Keratinocyte (primary cell): ENCODE measurements at regions not wholly inside any gene's neighbourhood (a gene's known extent, or its start where the extent isn't known, plus 50 kb on each side); places are given as distances from the start of the nearest gene placed in this dataset.

ENCODE experiments used
- DNase-seq: peaks from one replicate; pipeline ENCODE4 v3.0.0-alpha.2; 2011; ENCODE audit warnings: low read depth, missing footprints, low spot score
- FAIRE-seq: peaks from 2 replicates; lab custom pipeline; 2011; peaks lifted over from hg19 to GRCh38; lab: Jason Lieb, UNC
- H2AFZ ChIP-seq: 2 replicates; pipeline ENCODE4 v1.6.0; 2012; ENCODE audit warnings: low read length, control low read depth, inconsistent platforms; ENCODE audit not compliant: control insufficient read depth
- H3K27ac ChIP-seq: 2 replicates; pipeline ENCODE4 v1.5.1; 2011; ENCODE audit warnings: low read length; ENCODE audit not compliant: control insufficient read depth, insufficient read depth
- H3K27me3 ChIP-seq: 3 replicates; pipeline ENCODE4 v1.6.0; 2011; ENCODE audit warnings: low read length; ENCODE audit not compliant: control insufficient read depth, insufficient read depth; ENCODE audit errors: extremely low read depth
- H3K36me3 ChIP-seq, 2 experiments: 2 replicates in 1 of 2; 3 replicates in 1 of 2; pipeline ENCODE4 v1.5.1; 2011; ENCODE audit warnings: low read length in 2 of 2, mild to moderate bottlenecking in 1 of 2; ENCODE audit not compliant: control insufficient read depth in 2 of 2, insufficient read depth in 2 of 2; ENCODE audit errors: extremely low read depth in 1 of 2
- H3K4me1 ChIP-seq: 3 replicates; pipeline ENCODE4 v1.5.1; 2011; ENCODE audit warnings: low read length; ENCODE audit not compliant: control insufficient read depth, insufficient read depth; ENCODE audit errors: extremely low read depth
- H3K4me2 ChIP-seq: 3 replicates; pipeline ENCODE4 v1.6.0; 2011; ENCODE audit warnings: low read depth, low read length; ENCODE audit not compliant: control insufficient read depth, insufficient read depth; ENCODE audit errors: extremely low read depth
- H3K4me3 ChIP-seq, 3 experiments: fragments of 200-600 bp in 1 of 3; sonication (generic) in 1 of 3; 2 replicates in 2 of 3; 3 replicates in 1 of 3; pipeline ENCODE4 v1.5.1; 2011 to 2016; ENCODE audit warnings: low read length in 3 of 3, mild to moderate bottlenecking in 3 of 3, control low read depth in 2 of 3, inconsistent platforms in 1 of 3, low read depth in 1 of 3, mixed read lengths in 1 of 3, mixed run types in 1 of 3, moderate library complexity in 1 of 3; ENCODE audit not compliant: control insufficient read depth in 2 of 3, insufficient read depth in 2 of 3; ENCODE audit errors: extremely low read depth in 1 of 3
- H3K79me2 ChIP-seq: 2 replicates; pipeline ENCODE4 v1.6.0; 2012; ENCODE audit warnings: low read length; ENCODE audit not compliant: control insufficient read depth, insufficient read depth
- H3K9ac ChIP-seq: 3 replicates; pipeline ENCODE4 v1.6.0; 2011; ENCODE audit warnings: low read length; ENCODE audit not compliant: control insufficient read depth, insufficient read depth; ENCODE audit errors: extremely low read depth
- H3K9me1 ChIP-seq: 3 replicates; pipeline ENCODE4 v1.6.0; 2011; ENCODE audit warnings: low read length; ENCODE audit not compliant: control insufficient read depth, insufficient read depth; ENCODE audit errors: extremely low read depth
- H3K9me3 ChIP-seq: 2 replicates; pipeline ENCODE4 v1.5.1; 2012; ENCODE audit warnings: low read depth, low read length; ENCODE audit not compliant: control insufficient read depth
- H4K20me1 ChIP-seq: 3 replicates; pipeline ENCODE4 v1.6.0; 2011; ENCODE audit warnings: low read length; ENCODE audit not compliant: control insufficient read depth, insufficient read depth; ENCODE audit errors: extremely low read depth
- EZH2 ChIP-seq: IDR thresholded peaks from one replicate; pipeline ENCODE4 v1.6.1; 2012; ENCODE audit warnings: inconsistent platforms, mild to moderate bottlenecking, low read length, moderate library complexity
- dilution Hi-C: fragments of 300-500 bp; cut with MboI; formaldehyde crosslinking; loops from one replicate; pipeline ENCODE4 v1.7.0; 2020; ENCODE audit warnings: low sequenced_read_pairs; ENCODE audit not compliant: extremely low pct_ligation_motif_present
- TF ChIP-seq, protein P1 (sequence below), 3 experiments: IDR thresholded peaks in 1 of 3; conservative IDR thresholded peaks in 1 of 3; optimal IDR thresholded peaks in 1 of 3; 2 replicates in 2 of 3; 3 replicates in 1 of 3; pipeline versions ENCODE3 to v1.5.1; 2011; ENCODE audit warnings: low read length in 3 of 3, mild to moderate bottlenecking in 3 of 3, moderate library complexity in 2 of 3, control low read depth in 1 of 3, inconsistent platforms in 1 of 3; ENCODE audit not compliant: insufficient read depth in 2 of 3; ENCODE audit errors: extremely low read depth in 1 of 3

DNA sequence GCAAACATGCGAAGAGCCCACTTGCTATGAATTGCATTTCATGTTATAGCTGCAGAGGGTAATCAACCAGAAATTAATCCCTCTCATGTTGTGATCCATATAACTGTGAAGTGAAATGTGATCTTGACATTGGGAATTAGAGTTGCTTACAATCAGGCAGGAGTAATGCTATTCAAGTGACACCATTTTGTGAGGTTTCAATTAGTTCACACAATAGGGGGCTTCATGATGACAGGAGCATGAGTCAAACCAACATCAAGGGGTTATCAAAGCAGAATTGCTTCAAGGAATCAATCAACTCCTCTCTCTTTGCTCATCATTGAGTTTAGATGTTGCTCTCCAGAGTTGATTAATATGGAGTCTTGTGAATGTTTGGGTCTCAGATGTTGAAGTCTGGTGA, 1585.2 kb upstream of the TENM4 start:
- dilution Hi-C loops, result no loop called here
- Histone ChIP-seq H3K27ac (no peak overlapping the region), H3K79me2 (no peaks in the 10 kb centered on the region)

DNA sequence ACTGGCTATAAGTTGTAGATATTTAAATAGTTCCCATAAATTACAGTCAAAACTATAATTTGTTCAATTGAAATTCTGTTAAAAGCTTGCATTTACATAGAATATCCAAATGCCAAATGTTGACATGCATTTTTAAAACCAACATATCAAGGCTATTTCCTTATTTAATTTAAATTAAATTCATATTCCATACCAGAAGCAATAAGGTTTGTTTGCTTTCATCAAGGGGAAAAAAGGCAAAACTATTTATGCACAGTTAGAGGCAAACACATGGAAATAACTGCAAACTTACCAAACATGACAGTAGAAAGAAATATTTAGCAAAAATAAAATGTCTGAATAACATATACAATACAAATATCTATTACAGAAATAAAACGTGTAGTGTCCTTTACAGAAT, 1581.2 kb upstream of the TENM4 start:
- Histone ChIP-seq H3K27ac (no peak overlapping the region), H3K27me3 (no peaks in the 10 kb centered on the region), H2AFZ (no peak overlapping the region), H4K20me1 (no peaks in the 10 kb centered on the region), H3K9ac (no peak overlapping the region), H3K79me2 (no peaks in the 10 kb centered on the region), H3K9me1 (no peaks in the 10 kb centered on the region), H3K9me3 (no peaks in the 10 kb centered on the region), H3K36me3 (no peaks in the 10 kb centered on the region), H3K4me1 (no peaks in the 10 kb centered on the region), H3K4me2 (no peak overlapping the region), H3K4me3 (no peak overlapping the region)
- DNase-seq (no peak), FAIRE-seq (no peak)
- TF ChIP-seq, protein P1, sequence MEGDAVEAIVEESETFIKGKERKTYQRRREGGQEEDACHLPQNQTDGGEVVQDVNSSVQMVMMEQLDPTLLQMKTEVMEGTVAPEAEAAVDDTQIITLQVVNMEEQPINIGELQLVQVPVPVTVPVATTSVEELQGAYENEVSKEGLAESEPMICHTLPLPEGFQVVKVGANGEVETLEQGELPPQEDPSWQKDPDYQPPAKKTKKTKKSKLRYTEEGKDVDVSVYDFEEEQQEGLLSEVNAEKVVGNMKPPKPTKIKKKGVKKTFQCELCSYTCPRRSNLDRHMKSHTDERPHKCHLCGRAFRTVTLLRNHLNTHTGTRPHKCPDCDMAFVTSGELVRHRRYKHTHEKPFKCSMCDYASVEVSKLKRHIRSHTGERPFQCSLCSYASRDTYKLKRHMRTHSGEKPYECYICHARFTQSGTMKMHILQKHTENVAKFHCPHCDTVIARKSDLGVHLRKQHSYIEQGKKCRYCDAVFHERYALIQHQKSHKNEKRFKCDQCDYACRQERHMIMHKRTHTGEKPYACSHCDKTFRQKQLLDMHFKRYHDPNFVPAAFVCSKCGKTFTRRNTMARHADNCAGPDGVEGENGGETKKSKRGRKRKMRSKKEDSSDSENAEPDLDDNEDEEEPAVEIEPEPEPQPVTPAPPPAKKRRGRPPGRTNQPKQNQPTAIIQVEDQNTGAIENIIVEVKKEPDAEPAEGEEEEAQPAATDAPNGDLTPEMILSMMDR (optimal IDR thresholded peaks at IDR 0.05 in 1 of 3, IDR thresholded peaks at IDR 0.05 in 1 of 3, conservative IDR thresholded peaks at IDR 0.05 in 1 of 3; ENCODE audit: extremely low read depth in 1 of 3, insufficient read depth in 2 of 3, low read length in 3 of 3), result no peak
- TF ChIP-seq EZH2, result no peak
- dilution Hi-C loops, result no loop called here

More for the DNA sequence above, 1585.2 kb upstream of the TENM4 start:
- H3K9me3 ChIP-seq, result no peaks in the 10 kb centered on the region
- no peaks in the 10 kb centered on the region for H3K9me1 ChIP-seq
- no peak overlapping the region for H3K9ac ChIP-seq
- H3K4me3 ChIP-seq, result no peak overlapping the region
- DNase-seq, result no peak
- no peak overlapping the region for H2AFZ ChIP-seq
- FAIRE-seq, result no peak
- H3K27me3 ChIP-seq, result no peaks in the 10 kb centered on the region
- peaks cover 10% of the 10 kb centered on the region for H3K4me1 ChIP-seq
- TF ChIP-seq, protein P1 (optimal IDR thresholded peaks at IDR 0.05 in 1 of 3, IDR thresholded peaks at IDR 0.05 in 1 of 3, conservative IDR thresholded peaks at IDR 0.05 in 1 of 3; ENCODE audit: extremely low read depth in 1 of 3, insufficient read depth in 2 of 3, low read length in 3 of 3), result no peak
- no peak for TF ChIP-seq EZH2
- H4K20me1 ChIP-seq, result no peaks in the 10 kb centered on the region
- no peak overlapping the region for H3K4me2 ChIP-seq
- no peaks in the 10 kb centered on the region for H3K36me3 ChIP-seq
